Spleen (tissue), 7 donors: ENCODE measurements at regions not wholly inside any gene's neighbourhood (a gene's known extent, or its start where the extent isn't known, plus 50 kb on each side); places are given as distances from the start of the nearest gene placed in this dataset.

Source experiments
- POLR2A ChIP-seq, 3 donors: fragments of 450-650 bp; IDR thresholded peaks; one replicate each; pipeline ENCODE4 v1.5.1; 2017; ENCODE audit warnings: antibody characterized with exemption in 3 of 3, mild to moderate bottlenecking in 1 of 3
- TF ChIP-seq, protein P1 (sequence below), 11 experiments: fragments of 200-600 bp in 7 of 11; fragments of 450-650 bp in 4 of 11; sonication (generic) in 4 of 11; IDR thresholded peaks in 8 of 11; conservative IDR thresholded peaks in 3 of 11; 1 replicate in 7 of 11; 2 replicates in 4 of 11; pipeline versions ENCODE4 v1.4.0 to v1.8.0; 2016 to 2021; ENCODE audit warnings: antibody characterized with exemption in 11 of 11, inconsistent platforms in 4 of 11, mild to moderate bottlenecking in 1 of 11
- donor health status: DM: no; HTN: no; CAD: no; lungs with moderate emphysema.
- donor health status: DM: no; HTN: no; CAD: no.
- donor health status: DM: no; HTN: no; CAD: no.

DNA sequence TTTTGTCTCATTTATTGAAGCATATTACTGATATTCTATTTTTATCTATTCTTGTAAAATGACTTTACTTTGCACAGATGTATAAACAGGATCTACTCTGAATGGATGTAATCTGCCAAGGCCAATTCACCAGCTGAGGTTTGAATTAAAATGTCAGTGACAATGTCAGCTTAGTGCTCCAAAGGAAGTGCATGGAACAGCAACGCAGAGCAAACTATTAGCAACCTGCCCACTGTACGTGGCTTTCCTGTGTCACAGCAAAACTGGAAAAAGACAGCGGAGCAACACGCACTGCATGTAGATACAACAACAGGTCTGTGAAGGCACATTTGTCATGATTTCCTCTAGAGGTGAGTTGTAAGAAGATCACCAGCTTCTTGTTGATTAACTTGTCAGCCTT is 409.4 kb downstream of the MED10 start:
- TF ChIP-seq, protein P1, sequence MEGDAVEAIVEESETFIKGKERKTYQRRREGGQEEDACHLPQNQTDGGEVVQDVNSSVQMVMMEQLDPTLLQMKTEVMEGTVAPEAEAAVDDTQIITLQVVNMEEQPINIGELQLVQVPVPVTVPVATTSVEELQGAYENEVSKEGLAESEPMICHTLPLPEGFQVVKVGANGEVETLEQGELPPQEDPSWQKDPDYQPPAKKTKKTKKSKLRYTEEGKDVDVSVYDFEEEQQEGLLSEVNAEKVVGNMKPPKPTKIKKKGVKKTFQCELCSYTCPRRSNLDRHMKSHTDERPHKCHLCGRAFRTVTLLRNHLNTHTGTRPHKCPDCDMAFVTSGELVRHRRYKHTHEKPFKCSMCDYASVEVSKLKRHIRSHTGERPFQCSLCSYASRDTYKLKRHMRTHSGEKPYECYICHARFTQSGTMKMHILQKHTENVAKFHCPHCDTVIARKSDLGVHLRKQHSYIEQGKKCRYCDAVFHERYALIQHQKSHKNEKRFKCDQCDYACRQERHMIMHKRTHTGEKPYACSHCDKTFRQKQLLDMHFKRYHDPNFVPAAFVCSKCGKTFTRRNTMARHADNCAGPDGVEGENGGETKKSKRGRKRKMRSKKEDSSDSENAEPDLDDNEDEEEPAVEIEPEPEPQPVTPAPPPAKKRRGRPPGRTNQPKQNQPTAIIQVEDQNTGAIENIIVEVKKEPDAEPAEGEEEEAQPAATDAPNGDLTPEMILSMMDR (IDR thresholded peaks at IDR 0.05 in 8 of 11, conservative IDR thresholded peaks at IDR 0.05 in 3 of 11) = no peak
- no peak for TF ChIP-seq POLR2A (IDR thresholded peaks at IDR 0.05)
